ENCODE measurements at regions not wholly inside any gene's neighbourhood (a gene's known extent, or its start where the extent isn't known, plus 50 kb on each side); places are given as distances from the start of the nearest gene placed in this dataset.

DNA sequence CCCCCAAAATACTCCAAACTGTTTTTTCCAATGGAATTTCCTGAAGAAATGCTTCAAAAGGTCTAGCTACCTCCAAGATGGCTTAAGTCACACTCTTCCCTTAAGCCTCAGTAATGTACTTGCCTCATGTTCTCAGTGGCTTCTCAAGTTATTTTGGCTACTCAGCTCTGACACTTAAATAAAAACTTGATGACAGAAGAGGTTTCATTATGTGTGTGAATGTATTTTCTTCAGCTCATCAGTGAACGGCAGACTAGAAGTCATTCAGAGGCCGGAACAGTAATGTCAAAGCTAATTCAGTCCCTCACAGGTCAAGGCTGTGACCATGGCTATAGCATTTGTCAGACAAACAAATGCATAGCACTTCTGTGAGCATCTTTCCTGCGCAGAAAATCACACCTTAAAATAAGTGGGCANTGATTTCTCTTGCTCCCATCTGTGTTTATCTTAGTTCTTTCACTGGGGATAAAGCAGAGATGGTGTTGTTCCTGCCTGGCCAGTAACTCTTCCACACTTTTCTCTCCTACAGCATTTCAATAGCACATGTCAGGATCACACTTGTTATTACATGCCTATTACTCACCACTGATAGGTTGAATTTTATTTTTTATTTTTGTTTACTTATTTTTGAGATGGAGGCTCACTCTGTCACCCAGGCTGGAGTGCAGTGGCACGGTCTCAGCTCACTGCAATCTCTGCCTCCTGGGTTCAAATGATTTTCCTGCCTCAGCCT is 68.5 kb upstream of the PLCL2 start:
- no peak for DNase-seq (ENCODE audit: low read depth)
- no peak for TF ChIP-seq CTCF (conservative IDR thresholded peaks at IDR 0.05; ENCODE audit: low read length)
- H3K4me3 ChIP-seq (ENCODE audit: low read length) = no peak overlapping the region

GRCh38 chr3:16817197-16817596 is 67.6 kb upstream of the PLCL2 start:
- H3K4me3 ChIP-seq (ENCODE audit: low read length) = no peak overlapping the region
- peak; percentile 15 for DNase-seq (ENCODE audit: low read depth)
- no peak for TF ChIP-seq CTCF (conservative IDR thresholded peaks at IDR 0.05; ENCODE audit: low read length)

GRCh38 chr3:16818194-16818593 is 66.6 kb upstream of the PLCL2 start:
- no peak for TF ChIP-seq CTCF (conservative IDR thresholded peaks at IDR 0.05; ENCODE audit: low read length)
- no peak for DNase-seq (ENCODE audit: low read depth)
- no peak overlapping the region for H3K4me3 ChIP-seq (ENCODE audit: low read length)

DNA sequence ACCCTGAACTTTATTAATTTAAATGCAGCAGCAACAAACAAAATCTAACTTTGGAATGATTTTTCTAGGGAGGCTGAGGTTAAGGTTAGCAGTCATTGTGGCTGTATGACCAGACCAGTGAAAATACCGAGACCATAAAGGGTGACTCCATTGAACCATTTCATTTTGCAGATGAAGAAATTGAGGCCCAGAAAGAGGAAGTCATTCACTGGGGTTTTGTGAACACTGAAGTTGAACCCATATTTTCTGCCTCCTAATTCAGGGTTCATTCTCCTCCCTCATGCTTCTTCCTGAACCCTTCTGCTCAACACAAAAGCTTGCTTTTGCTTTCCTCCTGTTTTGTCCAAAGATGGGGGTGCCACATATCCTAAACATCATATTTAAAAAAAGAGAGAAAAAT is 65.8 kb upstream of the PLCL2 start:
- no peak overlapping the region for H3K4me3 ChIP-seq (ENCODE audit: low read length)
- no peak for DNase-seq (ENCODE audit: low read depth)
- TF ChIP-seq CTCF (conservative IDR thresholded peaks at IDR 0.05; ENCODE audit: low read length) = no peak

DNA sequence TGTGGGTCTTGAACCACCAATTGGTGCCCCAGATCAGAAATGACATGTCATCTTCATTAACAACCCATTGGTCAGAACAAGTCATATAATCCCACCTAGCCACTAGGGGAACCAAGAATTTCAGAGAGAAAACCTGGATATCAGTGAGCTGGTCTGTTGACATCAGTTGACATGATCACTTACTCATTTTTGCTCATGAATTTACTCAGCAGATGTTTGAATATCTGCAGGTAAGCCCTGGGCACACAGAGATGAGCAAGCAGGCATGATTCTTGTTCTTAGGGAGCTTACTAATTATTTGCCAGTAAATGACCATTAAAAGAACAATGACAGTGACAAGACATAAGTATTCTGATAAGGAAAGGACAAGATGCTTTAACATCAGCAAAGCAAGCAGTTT is 64.3 kb upstream of the PLCL2 start:
- no peak overlapping the region for H3K4me3 ChIP-seq (ENCODE audit: low read length)
- TF ChIP-seq CTCF (conservative IDR thresholded peaks at IDR 0.05; ENCODE audit: low read length) = no peak
- no peak for DNase-seq (ENCODE audit: low read depth)

DNA sequence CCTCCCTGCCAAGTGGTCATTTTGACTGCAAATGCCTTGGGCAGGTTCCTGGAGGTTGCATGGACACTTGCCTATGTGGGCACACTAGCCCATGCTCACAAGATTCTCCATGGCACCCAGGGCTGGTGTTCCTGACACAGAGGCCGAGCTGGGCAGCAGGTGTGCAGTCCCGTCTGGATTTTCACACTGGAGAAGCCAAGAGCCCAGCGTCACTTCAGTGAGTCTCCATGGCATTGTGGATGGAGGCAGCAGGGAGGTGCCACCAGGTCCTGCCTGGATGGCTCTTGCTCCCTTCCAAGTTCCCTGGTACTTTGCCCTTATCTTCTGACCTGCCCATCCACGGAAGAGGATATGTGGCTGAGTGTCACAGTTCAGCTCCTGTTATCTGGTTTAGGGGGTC is 63.7 kb upstream of the PLCL2 start:
- TF ChIP-seq CTCF (conservative IDR thresholded peaks at IDR 0.05; ENCODE audit: low read length) = no peak
- H3K4me3 ChIP-seq (ENCODE audit: low read length) = no peak overlapping the region
- DNase-seq (ENCODE audit: low read depth) = no peak

GRCh38 chr3:16824081-16824696 is 60.6 kb upstream of the PLCL2 start:
- H3K4me3 ChIP-seq (ENCODE audit: low read length) = no peak overlapping the region
- no peak for DNase-seq (ENCODE audit: low read depth)
- TF ChIP-seq CTCF (conservative IDR thresholded peaks at IDR 0.05; ENCODE audit: low read length) = no peak

Data from AG10803 (cell line).